HG03342 (cell line): ENCODE measurements at regions not wholly inside any gene's neighbourhood (a gene's known extent, or its start where the extent isn't known, plus 50 kb on each side); places are given as distances from the start of the nearest gene placed in this dataset.

ENCODE experiments used
- ATAC-seq: cut with Tn5 transposase; IDR thresholded peaks from one replicate; pipeline ENCODE4 v1.9.1; 2021; ENCODE audit warnings: mild to moderate bottlenecking, moderate library complexity; ENCODE audit not compliant: unreplicated experiment

DNA sequence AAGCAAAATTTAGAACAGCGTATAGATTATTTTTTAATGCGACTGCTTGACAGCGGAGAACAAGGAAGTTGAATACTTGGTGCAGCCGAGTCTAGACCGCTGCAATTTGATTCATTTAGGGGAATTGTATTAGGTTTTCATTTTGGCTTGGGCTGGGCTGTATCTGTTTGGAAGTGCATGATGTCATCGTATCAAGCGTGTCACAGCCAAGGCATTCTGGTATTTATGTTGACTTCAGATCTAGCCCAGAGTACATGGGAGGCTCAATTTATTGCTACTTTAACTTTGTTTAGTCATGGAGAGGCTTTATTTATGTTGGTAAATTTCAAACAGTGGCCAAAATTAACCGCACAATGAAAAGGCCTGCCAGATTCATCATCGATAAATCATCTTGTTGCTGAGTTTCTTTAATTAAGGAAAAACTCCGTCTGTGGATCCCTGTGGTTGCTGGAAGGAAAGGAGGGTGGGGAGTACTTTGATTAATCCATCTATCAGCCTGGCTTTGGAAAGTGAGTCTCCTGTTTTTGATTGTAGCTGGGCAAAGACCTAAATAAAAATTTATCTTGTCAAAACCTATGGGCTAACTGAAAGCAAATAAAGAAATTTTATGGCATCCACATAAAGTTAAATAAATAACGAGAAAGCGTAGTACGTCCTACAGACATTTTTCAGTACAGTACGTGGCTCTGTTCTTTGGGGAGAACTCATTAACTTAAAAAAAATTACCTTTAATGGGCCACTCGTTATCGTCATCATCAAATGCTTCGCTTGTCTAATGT, 230.4 kb upstream of the SPRED2 start:
- ATAC-seq: no peak

DNA sequence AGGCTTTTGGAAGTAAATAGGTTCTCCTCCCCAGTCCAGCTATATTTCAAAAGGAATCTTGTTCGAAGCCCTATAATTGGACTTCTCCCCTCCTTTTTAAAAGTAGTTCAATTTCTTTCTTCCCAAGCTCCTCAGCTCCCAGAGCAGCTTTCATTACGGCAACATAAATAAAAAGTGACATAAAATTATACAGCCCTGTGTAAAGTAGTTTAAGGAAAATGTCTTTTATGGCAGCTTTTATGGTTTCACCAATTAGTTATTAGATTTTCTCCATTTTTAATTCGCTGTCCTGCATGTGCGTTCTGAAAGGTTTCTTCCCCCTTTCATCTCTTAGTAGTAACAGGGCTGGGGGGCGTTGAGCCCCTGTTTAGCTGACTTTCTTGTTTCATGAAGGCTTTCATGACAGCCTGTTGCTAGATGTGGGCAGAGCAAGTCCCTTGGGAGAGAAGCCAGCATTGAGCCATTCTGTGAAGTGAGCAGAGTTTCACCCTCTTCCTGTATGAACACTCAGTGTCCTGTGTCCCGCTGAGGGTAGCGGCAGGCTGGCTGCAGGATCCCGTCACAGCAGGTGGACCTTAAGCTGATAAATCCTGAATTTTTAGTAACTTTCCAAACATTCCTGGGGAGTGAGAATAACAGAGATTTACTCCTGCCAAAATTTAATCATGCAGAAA, 229.7 kb upstream of the SPRED2 start:
- ATAC-seq: no peak

DNA sequence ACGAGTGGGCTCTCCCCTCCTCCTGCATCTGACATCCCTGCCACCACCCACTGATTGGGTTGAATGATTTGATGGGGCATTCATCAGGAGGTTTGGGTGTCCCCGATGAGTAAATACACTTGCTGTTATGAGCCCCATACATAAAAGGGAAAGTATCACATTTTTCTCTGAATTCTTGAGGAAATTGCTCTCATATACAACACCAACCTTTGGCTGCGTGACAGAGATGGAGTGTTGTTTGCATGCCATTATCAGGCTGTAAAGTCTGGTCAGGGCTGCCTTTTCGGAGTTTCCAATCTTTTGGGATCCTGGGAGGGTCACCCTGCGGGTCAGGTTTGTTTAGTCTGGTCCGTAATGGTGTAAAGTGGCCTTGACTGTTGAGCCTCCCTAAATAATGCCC, 227.9 kb upstream of the SPRED2 start:
- ATAC-seq: no peak

DNA sequence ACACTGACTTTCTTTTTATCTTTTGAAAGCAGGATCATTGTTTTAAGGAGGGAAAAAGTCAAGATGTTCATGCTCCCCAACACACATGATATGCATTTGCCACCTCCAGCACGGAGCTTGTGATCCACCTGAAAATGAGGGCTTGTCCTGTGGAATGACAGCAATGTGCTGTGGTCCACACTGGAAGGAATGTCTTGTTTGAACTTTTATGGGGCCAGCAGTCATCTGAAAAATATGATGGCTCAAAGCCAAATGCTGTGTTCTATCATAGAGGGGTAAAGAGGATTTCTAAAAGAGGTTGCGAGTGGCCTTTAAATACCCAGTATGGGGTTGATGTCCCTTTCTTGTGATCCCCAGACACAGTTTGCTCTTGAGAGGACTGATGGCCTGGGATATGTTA, 226.5 kb upstream of the SPRED2 start:
- ATAC-seq: no peak

DNA sequence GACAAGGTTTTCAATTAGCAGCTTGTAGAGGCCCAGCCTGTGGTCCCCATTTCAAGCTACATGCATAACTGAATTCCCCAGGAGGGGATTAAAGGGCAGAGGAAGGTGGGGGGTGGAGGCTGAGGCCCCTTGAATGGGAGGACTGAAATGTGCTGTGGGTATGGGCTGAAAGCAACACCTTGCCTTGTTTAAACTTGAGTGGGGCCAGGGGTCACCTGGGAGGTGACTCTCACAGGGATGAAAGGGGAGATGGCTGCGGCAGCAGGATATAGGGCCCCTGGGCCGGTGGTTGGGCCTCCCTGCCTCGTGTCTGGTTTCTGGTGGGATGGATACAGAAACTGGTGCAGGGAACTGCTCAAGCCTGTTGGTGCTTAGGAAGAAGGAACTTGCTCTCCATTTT, 225.9 kb upstream of the SPRED2 start:
- ATAC-seq: no peak

DNA sequence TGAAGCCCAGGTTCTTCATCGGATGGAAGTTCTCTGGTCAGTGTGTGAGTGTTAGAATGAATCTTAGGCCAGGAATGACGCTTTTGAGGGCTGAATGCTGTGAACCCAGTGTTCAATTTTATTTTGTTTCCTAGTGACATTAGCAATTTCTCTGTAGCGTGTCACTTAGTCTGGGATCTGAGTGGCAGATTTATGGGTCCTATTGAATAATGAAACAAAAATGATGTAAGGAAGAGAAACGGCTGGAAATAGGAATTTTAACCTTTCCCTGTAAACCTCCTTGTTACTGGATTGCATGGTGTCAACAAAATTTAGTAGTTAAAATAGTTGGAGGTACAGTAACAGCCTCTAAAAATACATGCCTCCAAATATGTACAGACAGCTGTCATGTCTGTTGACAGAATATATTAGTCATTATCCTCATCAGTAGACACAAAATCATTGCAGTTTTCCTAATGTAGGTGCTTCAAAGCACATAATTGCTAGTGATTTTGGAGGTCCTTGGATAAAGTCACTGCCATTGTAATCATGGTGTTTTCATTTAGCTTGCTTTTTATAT, 223.8 kb upstream of the SPRED2 start:
- ATAC-seq: no peak

DNA sequence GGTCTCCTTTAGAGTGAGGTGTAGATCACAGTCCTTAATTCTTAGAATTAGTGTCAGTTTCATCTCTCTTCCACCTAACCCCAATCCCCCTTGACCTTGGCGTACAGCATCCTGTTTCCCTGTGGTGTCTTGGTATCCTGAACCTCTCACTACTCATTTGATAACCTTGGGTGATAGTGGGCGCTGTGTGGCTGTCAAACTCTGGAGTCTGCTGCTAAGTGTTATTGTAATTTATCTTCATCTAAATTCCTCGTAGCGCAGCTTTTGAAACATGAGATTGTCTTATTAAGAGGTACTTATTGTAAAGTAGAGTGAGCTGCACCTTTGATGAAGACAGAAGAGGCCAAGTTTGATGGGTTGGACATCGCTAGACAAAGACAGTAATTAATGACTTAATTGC, 222.6 kb upstream of the SPRED2 start:
- ATAC-seq: no peak

DNA sequence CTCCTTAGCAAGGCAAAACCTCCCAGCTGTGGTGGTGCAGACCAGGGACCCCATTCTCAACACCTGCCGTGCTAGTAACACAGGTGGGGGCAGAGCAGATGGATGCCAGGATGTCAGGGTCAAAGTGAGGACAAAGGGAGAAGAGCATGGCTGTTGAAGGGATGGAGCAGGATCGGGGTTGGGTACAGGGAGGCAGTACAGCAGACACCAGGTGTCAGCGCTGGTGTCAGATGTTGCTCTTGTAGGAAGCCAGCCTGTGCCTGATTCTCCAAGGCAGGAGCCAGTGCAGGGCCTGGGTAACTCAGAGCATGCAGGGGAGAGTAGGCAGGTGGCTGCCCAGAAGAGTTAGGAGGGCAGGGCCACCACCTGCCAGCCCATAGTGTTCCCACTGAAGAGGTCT, 222.1 kb upstream of the SPRED2 start:
- no peak for ATAC-seq

DNA sequence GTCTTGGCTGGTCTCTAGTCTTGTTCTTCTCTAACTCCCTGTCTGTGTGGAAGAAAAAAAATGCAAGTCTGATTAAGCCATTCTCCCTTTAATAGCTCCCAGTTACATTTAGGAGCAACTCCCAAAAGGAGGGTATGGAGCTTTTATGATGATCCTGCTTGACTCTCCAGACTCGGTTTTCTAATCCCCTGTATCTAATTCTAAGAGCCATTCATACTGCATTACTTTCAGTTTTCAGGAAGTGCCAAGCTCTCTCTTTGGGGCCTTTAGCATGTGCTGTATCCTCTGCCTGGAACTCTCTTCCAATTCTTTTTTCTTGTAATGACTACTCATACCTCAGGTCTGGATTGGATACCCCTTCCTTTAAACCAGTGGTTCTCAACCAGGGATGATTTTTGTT, 219.7 kb upstream of the SPRED2 start:
- no peak for ATAC-seq

DNA sequence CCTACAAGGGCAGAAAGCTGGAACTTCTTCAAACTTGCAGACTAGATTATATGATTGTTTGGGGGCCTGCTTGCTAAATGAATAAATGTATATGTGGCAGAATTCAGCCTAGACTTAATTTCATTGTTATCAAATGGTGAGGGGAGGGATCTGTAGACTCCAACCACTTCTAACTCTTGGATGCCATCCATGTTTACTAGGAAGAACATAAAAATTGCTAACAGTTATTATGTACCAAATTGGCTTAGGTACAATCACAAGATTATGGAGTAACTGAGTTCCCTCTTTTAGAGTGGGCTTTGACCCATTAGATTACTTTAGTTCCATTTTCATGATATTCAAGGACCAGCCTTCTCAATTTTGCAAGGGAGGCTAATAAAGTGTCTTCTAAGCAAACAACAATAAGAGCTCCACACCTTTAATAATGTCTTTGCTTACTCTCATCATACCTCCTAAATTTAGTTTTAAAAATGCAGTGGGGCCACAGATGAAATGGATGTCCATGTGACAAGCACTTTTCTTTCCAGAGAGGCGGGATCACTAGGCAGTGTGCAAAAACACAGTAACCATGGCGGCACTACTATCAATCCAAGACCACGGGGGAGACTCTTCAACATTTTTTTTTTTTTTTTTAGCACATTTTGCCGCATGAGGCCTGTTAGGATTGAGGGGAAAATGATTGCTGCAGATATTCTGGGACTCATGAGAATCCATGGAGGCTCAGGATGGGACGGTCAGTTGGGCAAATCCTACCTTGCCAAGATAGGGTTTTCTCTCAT, 217.6 kb upstream of the SPRED2 start:
- ATAC-seq: no peak

DNA sequence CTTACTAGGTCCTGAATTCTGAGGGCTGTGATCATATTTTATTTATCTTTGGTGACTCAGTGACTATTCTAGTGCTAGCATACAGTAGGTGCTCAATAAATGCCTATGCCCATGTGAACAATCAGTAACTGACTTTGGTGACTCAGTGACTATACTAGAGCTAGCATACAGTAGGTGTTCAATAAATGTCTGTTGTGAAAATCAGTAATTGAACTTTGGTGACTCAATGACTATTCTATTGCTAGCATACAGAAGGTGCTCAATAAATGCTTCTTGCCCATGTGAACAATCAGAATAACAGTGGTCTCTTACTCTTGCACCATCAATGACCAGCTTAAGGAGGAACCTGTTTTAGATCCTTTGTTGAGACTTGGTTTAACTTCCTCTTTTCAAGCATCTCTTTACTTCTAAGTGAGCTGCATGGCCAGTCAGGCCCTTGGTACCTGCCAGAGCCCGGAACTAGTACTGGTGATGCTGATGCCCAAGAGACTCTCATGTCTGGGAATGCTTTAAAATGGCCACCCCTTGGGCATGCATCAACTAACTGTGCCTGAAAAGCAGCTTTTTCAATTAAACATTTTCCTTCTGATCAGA, 214.9 kb upstream of the SPRED2 start:
- ATAC-seq: no peak

DNA sequence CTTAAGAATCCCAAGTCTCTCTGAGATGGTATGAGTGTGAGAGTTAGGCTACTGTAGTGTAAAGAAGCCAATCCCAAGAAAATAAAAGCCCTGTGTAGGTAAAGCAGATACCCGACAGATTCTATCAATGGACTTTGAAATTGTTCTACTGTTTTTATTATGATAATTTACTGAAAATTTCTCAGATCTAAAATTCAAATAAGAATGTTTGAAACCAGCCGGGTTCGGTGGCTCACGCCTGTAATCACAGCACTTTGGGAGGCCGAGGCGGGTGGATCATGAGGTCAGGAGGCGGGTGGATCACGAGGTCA, 208.3 kb upstream of the SPRED2 start:
- no peak for ATAC-seq

DNA sequence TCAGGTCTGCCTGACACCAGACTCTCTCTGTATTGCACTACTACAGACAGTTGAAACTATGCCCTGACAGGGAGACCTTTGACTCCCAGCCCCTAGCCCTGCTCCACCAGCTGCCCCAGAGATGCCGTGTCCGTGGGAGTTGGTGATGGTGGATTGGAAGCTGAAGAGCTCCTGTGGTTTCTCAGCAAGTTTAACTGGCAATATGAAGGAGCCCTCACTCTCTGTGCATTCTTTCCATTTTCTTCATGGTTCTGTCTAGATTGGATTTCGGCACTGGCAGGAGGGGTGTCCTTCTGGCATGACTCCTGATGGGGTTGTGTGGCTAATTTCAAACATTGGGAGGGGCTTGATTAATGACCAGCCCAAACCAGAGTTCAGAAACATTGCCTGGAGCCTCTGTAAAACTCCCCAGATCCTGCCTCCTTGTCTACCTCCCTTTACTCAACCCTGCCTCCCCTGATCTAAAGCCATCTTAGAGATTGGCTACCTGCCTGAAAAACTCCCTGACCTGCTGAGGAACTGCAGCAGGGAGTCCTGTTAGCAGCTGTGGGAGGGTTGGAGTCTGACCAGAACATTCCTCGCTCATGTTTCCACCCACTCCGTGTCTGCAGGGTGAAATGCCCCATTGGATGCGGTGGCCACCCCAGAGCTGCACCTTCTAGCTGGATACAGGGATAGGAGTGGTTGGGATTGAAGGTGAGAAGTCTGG, 206.9 kb upstream of the SPRED2 start:
- no peak for ATAC-seq

DNA sequence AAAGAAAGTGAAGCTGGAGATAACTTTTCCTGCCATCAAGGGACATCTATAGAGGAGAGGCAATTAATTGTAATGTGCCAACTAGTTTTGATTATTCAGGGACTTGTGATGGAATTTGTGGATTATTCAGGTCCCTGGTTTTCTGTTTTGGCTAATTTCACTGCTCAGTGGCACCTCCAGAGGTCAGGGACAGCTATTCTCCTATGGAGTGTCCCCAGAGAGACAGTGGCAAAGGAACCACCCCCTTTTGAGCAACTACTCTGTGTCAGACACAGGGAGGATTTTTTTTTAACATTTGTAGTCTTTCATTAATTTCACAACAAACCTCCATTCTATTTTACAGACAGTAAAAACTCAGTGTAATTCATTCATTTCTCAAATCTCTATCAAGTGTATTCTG, 206.0 kb upstream of the SPRED2 start:
- ATAC-seq: no peak

DNA sequence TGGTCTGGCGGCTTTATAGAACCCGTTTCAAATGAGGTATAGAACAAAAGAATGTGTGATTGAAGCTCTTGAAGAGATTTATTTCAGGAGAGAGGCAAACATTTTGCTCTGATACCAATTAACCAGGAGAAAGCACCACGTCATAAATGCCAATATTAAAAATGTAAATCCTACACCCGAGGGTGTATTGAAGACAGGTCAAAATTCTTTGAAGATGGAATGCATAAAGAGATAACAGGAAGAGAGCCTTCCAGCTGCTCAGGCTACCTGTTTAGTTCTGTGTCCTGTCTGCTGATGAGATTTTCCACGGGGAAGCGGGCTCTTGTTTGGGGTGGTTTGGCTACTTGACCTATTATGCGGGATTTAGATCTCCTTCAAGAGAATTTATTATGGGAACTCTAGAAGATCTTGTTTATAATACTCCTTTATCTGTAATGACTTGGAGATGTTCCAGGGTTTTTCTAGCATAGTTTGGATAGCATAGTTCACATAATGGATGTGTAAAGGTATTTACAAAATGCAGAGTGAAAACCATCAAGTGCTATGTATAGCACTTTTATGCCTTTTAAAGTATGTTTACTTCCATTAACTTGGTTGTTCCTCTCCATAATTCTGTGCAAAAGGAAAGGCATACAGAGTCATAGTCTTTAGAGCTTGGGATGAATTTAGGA, 204.5 kb upstream of the SPRED2 start:
- ATAC-seq: no peak

DNA sequence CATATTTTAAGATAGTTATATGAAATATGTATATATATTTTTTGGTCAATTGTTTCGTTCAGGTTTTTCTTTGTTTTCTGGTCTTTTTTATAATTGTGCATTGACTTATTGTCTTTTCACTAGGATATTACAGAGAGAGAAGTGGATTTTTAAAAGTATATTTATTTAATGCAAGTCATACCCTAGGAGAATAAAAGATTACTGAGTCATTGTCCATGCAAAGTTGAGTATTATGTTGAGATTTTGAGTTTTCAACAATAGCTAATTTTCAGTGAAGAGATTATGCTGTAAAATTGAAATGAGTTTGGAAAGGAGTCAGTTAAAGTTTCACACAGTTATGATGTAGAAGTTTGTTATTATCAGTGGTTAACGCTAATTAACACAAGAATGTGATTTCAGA, 203.6 kb upstream of the SPRED2 start:
- no peak for ATAC-seq

DNA sequence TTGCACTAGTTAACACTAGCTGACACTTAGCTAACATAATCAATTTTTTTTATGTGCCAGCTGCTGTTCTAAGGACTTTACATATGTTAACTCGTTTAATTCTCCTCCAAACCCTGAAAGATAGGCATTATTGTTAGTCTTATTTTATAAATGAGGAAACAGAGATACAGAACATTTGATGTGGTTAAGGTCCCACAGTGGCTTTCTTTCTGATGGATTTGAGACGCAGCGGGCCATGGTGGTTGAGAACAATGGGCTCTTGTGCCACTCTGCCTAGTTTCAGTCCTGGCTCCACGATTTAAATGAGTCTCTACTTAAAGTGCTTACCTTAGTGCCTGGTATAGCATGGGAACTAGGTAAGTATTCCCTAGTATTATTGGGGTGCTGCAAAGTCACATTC, 201.9 kb upstream of the SPRED2 start:
- ATAC-seq: no peak

DNA sequence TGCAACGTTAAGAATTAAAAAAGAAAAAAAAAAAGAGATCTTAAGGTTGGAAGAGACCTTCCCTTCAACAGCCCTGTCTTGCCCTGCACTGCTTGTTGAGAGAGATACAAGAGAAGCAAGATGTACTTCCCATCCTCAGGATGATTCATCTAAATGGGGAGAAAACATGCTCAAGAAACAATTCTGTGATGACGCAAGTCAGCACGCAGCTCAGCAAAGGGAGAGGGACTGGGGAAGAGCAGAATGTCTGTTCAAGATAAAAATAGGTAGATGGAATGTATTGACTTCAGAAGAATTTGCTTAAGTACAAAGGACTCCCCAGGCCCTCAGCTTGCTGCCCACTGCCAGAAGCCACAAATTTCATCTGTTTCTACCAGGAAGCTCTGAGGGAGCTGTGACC, 198.2 kb upstream of the SPRED2 start:
- no peak for ATAC-seq

DNA sequence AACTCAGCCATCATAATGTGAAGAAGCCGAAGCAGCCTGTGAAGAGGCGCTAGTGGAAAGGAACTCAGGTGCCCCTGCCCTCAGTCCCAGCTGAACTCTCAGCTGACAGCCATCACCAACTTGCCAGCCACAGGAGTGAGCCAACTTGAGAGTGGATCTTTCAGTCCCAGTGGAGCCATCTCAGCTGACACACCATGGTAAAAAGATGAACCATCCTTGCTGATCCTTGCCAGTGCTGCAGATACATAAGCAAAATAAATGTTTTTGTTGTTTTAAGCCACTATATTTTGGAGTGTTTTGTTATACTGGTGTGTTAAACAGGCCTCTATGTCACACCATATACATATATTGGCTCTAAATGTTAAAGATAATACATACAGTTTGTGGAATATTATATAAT, 195.8 kb upstream of the SPRED2 start:
- no peak for ATAC-seq

DNA sequence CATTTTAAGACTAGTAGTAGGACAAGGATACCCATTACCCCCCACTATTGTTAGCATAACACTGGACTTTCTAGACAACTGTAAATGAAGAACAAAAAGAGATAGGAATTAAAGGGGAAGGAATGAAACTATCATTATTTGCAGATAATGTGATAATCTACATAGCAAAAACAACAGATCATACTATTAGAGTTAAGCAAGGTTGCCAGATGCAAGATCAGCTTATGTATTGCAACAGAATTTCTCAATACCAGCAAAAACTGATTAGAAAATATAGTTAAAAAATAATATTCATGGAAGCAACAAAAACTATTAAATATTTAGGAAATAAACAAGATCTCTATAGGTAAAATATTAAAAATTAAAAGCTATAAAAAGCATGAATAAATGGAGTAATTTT, 194.4 kb upstream of the SPRED2 start:
- no peak for ATAC-seq
